ENCODE measurements at regions not wholly inside any gene's neighbourhood (a gene's known extent, or its start where the extent isn't known, plus 50 kb on each side); places are given as distances from the start of the nearest gene placed in this dataset.

- no peak for DNase-seq
Observed at GRCh38 chr16:85991425-85991824, 92.5 kb downstream of the IRF8 start.

- no peak for DNase-seq
Observed at GRCh38 chr16:85991856-85992255, 92.9 kb downstream of the IRF8 start.

DNA sequence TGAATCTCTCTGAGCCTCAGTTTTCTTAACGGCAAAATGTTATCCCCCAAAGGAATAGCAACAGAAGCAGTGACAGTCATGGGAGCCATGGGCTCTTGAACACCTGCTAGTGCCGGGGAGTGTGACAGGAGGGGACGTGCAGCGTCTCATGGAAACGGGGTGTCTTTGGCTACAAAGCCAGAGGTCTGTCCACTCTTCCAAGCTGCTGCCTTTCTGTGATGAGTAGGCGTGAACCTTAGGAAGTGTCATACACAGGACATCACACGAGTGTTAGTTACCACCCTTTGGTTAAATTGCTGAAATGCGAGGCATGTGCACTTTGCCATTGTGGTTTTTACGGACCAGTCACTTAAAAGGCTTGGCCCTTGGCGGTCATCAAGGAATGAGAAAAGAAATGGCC lies 93.4 kb downstream of the IRF8 start:
- no peak for DNase-seq

DNA sequence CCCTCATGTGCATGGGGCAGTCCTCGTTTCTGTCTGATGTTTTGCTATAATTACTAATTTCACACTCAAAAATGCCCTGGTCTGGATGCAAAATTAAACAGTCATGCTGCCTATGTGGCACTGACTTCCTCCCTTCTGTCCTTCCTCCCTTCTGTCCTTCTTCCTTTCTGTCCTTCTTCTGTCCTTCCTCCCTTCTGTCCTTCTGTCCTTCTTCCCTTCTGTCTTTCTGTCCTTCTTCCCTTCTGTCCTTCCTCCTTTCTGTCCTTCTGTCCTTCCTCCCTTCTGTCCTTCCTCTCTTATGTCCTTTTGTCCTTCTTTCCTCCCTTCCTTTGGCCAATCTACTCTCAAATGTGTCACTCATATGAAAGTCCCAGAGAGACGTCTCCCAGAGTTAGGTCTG lies 93.8 kb downstream of the IRF8 start:
- no peak for DNase-seq

DNA sequence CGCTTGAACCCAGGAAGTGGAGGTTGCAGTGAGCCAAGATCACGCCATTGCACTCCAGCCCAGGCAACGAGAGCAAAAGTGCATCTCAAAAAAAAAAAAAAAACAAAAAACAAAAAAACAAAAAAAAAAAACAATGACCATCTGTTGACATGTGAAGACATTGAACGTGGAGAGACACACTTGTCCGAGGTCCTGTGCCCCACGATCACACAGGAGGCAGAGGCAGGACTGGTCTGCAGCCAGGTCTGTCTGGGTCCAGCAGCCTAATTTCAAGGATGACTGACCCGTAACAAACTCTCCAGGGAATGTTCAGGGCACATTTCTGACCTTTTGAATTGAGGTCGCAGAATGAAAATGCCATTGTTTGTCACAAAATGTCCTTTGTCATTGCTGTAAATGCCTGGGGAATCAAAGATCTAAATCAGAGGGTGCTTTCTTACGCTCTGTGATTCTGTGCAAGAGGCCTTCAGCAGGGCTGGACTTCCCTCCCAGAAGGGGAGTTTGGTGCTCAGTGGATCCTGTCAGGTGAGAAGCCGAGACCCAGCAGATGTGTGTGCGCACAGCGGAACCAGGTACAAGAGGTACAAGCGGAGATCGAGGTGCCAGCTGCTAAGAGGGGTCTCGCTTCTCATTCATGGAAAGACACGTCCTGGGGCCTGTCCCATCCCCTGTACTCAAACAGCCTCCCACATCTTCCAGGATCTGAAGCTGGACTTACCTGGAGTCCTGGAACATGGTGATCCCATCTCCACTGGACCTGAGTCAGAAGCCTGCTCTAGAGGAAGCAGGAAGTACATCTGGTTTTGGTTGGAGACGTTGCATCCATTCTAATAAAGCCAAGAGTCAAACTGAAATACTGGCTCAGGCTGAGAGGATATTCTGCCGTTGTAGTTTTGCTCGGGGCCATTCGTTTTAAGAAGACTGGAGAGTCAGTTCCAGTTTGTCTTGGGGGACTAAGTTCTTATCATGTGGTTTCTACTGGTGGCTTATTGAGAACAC lies 95.8 kb downstream of the IRF8 start:
- no peak for DNase-seq

GRCh38 chr16:85995541-85996423 lies 96.8 kb downstream of the IRF8 start:
- DNase-seq = no peak

- no peak for DNase-seq
Observed at GRCh38 chr16:85996843-85997242, 97.9 kb downstream of the IRF8 start.

GRCh38 chr16:85998171-85998867 lies 99.4 kb downstream of the IRF8 start:
- no peak for DNase-seq

DNA sequence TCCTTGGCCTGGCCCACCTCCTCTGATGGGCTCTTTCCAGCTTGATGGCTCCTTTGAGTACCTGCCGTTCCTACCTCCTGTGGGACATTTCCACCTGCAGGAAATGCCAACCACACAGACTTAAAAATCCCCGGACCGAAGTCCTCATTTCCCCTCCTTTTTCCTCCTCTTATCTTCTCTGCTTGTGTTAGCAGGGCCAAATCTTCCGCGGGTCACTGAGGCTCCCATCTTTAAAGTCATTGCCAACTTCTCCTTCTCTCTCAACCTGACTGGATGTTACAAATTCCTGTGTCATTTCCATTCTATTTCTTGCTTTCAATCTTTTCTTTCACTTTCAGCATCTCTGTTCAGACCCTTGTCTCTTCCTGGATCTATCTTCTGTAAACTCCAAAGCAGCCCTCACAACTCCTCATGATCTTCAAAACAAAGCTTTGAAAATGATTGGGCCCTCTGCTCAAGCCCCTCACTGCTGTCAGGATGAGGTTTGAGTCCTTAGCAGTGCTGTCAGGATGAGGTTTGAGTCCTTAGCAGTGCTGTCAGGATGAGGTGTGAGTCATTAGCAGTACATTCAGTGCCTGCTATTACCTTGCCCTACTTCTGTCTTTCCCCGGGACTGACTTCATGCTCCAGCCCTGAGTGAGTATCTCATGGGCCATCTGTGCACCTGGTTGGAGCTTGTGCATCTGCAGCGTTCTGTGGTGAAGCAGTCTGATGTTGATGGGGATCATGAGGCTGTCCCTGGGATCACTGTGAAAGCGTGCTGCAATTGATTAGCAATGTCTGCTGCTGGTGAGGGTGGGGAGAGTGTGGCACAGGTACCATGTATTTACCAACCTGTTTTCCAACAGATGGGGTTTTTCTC lies 100.1 kb downstream of the IRF8 start:
- no peak for DNase-seq

GRCh38 chr16:85999778-86000177 lies 100.8 kb downstream of the IRF8 start:
- DNase-seq = no peak

- no peak for DNase-seq
Observed at GRCh38 chr16:86002178-86002900, 103.4 kb downstream of the IRF8 start.

- DNase-seq = no peak
Observed at GRCh38 chr16:86007524-86007923, 108.6 kb downstream of the IRF8 start.

DNA sequence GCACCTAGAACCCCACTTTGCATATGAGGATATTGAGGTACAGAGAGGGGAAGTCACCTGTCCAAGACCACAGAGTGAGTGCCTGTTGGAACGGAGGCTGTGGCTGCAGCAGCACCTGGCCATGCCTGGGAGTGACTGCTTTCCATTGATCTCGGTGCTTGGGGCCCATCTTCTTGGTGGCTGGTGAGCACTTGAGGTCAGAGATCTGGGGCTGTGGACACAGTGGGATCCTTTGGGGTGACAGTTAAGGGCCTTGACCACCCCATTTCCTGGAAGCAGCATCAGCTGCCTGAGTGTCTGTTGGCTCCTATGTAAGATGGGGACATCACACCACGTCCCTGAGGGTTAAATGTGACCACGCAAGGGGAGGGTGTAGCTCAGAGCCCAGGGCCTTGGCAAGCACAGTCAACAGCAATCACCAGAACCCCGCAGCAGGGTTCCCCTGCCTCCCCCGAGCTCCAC lies 111.7 kb downstream of the IRF8 start:
- no peak for DNase-seq

DNA sequence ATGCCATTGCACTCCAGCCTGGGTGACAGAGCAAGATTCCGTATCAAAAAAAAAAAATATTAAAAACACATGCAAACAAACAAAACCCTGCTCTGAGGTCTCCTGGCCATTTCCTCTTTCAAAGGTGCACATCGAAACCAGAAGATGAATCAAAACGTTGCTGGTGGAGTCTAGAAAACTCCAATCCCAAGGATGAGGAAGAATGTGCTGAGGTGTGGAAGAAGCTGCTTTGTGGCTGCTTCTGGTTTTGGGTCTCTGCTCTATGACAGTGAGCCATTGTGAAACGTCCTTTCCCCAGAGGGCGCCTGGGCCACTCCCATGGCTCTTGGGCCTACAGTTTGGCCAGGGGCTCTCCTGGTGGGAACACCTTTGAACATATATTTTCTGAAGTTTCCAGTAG lies 112.6 kb downstream of the IRF8 start:
- no peak for DNase-seq

GRCh38 chr16:86012221-86012620 lies 113.3 kb downstream of the IRF8 start:
- DNase-seq = no peak

DNA sequence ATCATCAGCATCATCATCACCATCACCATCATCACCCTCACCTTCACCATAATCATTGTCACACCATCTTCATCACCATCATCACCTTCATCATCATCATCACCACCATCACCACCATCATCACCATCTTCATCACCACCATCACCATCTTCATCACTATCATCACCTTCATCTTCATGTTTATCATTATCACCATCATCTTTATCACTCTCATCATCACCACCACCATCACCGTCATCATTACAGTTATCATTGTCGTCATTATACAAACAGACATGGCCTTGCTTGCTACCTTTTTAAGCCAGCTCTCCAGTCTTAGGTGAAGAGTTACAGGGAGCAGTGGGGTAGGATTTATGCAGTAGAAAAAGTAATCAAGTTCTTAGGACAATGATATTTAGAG lies 114.9 kb downstream of the IRF8 start:
- no peak for DNase-seq

GRCh38 chr16:86015606-86016005 lies 116.6 kb downstream of the IRF8 start:
- DNase-seq = no peak

DNA sequence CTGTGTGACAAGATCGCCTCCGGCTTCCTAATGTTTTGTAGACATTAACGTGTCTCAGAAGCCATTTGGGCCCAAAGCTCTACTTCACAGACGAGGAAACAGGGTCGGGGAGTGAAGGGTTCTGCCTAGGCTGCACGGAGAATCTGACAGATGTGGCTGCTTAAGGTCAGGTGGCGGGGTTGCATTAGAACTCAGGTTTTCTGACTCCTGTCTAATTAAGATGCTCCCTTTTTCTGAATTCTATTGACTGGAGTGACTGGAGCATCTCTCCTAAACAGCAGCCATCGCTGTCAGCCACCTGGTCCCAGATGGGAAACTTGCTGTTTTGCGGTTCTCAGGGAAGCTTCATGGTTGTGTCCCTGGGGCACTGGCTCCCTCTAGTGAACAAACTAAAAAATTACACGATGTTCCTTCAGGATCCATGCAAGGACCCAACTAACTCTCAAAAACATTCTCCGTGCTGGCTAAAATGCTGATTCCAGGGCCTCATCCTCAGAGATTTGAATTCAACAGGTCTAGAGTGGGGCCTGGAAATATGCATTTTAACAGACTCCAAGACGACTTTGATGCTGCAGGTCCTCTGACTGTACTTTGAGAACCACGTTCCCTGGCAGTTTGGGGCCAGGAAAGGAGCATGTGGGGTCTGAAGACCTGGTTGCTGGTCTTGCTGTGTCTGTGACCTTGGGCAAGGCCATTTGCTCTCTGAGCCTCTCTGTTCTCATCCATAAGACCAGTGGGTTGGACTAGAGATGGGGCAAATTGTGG lies 117.4 kb downstream of the IRF8 start:
- no peak for DNase-seq

DNA sequence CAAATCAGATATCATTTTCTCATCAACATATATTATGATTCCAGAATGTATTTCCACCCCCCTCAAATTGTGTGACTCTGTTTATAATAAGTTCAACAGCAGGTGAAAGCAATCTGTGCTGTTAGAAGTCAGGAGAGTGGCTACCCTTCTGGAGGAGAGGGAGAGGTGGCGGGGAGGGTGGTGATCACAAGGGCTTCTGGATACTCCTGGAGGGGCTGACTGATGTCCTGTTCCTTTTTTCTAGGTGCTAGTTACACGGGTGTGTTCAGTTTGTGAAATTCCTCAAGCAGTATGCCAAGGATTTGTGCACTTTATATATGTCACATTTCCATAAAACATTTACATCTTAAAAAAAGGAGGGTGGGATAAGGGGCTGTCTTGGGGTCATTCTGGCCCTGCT lies 119.1 kb downstream of the IRF8 start:
- DNase-seq = no peak

GRCh38 chr16:86018487-86018886 lies 119.5 kb downstream of the IRF8 start:
- no peak for DNase-seq

DNA sequence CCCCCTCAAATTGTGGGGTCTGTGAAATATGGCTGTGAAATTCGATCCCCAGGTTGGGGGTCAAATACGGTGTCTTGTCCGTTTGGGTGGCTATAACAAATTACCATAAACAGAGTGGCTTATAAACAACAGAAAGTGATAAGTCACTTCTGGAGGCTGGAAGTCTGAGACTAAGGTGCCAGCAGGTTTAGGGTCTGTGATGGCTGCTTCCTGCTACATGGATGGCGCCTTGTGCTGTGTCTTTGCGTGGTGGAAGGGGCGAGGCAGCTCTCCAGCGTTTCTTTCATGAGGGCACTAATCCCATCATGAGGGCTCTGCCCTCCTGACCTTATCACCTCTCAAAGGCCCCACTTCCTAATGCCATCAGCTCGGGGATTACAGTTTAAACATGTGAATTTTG lies 120.0 kb downstream of the IRF8 start:
- DNase-seq = no peak
